HG03460 (cell line): ENCODE measurements at regions not wholly inside any gene's neighbourhood (a gene's known extent, or its start where the extent isn't known, plus 50 kb on each side); places are given as distances from the start of the nearest gene placed in this dataset.
"Not testable (repeated sequence)": the region's sequence is repeated elsewhere in the genome, so short reads cannot be mapped to it uniquely, and the experiment has no call there.

ENCODE experiments used
- ATAC-seq: cut with Tn5 transposase; IDR thresholded peaks from one replicate; pipeline ENCODE4 v1.9.1; 2021; ENCODE audit not compliant: unreplicated experiment

DNA sequence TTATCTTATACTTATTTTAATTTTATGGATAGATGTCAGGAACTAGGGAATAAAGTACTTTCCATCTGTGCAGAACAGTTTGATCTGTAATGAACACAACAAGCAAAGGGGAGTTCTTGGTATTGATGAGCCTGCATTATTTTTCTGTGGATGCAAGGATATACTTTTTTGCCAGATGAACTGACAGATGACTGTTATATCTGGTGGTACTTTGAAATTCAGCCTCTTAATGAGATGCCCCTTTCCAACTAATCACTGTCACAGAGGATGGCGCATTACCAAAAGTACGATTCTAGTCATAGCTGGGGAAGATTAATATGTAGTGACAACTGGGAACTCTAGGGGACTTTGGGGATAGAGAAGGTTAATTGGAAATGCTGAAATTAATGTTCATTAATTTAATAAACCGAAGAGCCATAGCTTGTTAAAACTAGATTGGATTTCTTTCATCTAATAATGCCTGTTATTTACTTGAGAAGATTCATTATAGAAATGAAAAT is 603.4 kb upstream of the CNTN5 start:
- ATAC-seq = no peak

DNA sequence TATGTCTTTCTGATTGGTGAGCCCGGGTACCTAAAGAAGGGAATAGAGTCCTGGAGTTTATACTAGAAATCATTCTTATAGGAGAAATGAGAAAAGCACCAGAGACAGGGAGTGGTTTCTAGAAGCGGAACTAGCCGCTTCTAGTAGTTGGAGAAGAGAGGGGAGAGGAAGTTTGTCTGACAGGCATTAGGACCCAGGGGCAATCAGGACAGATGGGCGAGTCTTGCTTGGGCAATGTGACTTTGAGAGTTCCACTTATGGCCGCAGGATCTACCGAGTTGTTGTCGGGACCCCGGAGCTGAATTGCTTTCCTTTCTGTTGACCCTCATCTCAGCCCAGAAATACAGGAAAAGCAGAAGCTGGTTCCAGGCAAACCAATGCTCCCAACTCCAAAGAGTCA is 596.8 kb upstream of the CNTN5 start:
- ATAC-seq = no peak

DNA sequence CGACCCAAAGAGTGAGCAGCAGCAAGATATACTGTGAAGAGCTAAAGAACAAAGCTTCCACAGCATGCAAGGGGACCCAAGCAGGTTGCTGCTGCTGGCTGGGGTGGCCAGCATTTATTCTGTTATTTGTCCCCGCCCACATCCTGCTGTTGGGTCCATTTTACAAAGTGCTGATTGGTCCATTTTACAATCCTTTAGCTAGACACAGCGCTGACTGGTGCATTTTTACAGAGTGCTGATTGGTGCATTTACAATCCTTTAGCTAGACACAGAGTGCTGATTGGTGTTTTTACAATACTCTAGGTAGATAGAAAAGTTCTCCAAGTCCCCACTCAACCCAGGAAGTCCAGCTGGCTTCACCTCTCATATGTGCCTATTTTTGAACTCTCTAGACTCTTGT is 596.0 kb upstream of the CNTN5 start:
- not testable (repeated sequence) for ATAC-seq

DNA sequence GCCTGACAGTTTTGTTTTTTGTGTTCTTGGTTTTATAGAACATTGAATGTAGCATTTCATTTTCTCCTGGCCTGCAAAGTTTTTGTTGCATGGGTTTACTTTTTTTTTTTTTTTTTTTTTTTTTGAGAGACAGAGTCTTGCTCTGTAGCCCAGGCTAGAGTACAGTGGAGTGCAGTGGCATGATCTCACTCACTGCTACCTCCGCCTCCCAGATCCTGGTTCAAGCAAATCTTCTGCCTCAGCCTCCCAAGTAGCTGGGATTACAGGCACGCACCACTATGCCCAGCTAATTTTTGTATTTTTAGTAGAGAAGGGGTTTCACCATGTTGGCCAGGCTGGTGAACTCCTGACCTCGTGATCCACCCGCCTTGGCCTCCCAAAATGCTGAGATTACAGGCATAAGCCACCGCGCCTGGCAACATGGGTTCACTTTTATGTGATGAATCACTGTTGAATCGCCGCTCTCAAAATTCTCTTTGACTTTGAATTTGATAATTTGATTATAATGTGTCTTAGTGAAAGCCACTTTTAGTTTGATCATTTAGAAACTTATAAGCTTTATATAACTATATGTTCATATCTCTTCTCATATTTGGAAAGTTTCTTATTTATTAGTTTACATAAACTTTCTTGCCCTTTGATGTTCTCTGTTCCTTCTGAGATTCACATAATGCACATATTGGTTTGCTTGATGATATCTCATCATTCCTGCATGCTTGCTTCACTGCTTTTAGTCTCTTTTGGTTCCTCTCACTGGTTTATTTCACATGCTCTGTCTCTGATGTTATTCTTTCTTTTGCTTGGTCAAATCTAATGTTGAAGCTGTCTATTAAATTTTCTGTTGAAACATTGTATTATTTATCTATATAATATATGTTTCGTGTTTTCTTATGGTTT is 589.0 kb upstream of the CNTN5 start:
- ATAC-seq = no peak

DNA sequence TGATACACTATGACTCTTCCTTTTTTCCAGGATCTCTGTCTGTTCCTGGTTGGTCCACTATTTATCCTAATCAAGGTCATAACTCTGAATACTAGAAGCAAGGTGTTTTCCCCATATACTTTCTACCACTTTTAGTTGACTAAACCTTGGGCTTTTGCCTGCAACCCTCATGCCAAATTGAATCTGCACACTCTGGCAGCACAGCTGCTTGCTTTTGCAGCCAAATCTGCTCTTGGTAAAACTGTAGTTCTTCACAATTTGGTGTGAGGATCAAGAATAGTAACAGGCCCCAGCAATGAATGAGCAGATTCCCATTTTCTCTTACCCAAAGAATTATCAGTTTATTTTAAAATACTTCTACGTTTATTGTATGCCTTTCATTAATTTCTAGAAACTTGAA is 586.5 kb upstream of the CNTN5 start:
- ATAC-seq = no peak

DNA sequence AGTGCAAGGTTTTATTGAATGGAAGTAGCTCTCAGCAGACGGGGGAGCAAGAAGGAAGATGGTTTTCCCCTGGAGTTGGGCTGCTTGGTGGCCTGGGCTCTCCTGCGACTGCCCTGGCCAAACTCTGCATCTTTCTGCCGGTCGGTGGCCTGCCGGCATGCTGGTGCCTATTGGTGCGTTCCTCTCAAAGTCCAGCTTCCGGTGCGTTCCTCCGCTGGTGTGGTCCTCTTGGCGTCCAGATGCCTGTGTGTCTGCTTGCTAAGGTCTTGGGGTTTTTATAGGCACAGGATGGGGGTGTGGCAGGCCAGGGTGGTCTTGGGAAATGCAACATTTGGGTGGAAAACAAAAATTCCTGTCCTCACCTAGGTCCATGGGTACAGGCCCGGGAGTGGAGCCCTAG is 567.4 kb upstream of the CNTN5 start:
- no peak for ATAC-seq

DNA sequence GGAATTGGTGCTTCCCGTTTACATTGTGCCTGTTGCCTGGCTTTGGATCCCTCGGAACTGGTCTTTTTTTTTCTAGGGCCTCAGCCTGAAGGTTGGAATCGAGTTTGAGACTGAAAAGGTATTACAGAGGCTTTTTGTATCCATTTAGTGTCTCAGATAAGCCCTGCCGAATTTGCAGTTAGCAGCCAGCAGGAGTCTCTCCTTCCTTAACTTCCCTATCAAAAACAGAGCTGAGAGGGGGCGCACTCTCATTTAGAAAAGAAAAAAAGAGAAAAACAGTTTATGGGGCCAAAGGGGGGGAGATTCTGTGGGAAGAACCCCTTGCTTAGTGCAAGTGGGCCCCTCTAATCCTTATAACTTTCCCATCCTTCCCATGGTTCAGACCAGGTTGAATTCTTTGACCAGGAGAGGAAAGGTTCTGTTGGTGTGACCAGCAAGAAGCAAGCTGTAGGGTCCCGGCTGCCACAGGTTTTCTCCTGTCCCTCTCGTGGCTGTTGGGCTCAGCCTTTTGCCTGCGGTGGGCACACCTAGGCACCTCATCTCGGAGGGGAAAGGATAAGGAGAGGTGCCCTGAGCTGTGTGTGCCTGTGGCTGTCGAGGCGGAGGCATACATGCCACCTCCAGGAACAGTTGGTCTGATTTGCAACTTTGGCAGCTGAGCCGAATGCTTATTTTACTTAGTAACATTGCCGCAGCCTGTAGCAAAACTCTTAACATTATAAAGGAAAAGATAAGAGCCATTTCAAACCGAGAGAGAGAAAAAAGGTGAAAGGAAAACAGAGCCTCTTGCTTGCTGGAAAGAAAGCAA is 565.0 kb upstream of the CNTN5 start:
- no peak for ATAC-seq

DNA sequence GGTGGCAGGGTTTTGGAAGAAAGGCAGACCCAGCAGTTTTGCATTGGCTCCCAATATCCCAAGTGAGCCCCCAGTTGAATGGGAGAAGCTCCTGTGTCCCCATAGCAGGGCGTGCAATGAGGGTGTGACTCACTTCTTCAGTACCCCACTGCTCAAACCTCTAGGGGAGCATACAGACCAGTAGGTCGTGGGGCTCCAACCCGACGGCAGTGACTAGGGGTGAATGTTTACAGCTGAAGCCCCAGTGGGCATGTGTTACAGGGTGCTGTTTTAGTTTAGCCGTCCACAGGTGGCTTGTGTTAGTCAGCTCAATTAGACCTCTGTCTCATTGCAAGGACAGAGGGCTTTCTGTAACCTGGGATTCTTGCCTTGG is 564.5 kb upstream of the CNTN5 start:
- no peak for ATAC-seq

DNA sequence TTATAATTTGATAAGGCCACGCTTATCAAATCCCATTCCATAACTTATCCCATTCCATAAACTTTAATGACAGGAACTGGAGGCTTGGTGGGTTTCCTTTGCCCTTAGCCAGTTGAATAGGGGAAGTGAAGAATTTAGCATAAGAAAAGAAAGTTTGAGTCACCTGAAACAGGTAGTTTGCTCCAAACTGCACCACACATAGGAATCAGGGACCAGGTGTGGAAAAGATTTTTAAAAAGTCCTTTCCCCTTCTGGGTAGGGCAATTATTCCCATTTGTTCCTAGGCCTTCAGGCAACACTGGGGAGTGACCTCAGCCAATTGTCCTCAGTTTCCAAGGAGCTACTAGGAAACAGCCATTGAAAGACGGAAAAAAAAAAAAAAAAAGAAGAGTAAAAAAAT is 525.7 kb upstream of the CNTN5 start:
- no peak for ATAC-seq

DNA sequence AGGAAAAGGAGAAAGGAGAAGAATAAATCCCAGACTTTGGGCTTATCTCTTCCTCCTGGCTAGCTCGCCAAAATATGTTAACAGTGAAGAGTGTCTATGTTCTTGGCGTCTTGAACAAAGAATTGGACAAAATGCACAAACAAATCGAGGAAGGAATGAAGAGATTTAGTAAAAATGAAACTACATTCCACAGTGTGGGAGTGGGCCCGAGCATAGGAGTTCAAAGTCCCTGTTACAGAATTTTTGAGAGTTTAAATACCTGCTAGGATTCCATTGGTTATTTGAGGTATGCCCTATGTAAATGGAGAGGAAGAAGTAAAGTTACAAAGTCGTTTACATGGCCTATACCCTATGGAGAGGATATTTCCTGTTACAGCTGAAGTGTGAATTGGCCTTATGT is 525.1 kb upstream of the CNTN5 start:
- ATAC-seq = no peak

DNA sequence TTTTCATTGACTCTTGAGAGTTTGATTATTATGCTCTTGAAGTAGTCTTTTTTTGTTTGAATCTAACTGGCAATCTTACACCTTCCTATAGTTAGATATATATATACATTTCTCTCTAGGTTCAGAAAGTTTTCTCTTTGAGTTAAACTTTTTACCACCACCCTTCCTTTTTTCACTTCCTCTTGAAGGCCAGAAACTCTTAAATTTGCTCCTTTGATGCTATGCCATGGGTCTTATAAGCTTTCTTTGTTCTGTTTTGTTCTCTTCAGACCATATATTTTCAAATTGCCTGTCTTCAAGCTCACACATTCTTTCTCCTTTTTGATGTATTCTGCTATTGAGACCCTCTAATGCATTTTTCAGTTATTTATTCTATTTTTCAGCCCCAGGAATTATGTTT is 513.5 kb upstream of the CNTN5 start:
- ATAC-seq = no peak

DNA sequence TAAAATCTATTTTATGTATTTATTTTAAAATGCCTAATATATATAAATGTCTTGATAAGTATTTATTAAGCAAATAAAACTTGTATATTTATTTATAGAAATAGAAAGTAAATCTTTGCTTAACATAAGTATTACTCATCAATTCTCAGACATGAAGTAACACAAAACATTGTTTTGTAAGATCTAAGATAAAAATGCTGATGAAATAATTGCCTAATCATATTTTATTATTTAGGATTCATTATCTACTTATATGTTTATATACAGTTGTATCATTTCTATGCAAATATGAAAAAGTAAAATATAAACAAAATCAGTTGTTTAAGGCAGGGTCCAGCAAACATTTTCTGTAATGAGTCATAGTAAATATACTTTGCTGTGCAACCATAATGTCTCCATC is 507.8 kb upstream of the CNTN5 start:
- no peak for ATAC-seq

DNA sequence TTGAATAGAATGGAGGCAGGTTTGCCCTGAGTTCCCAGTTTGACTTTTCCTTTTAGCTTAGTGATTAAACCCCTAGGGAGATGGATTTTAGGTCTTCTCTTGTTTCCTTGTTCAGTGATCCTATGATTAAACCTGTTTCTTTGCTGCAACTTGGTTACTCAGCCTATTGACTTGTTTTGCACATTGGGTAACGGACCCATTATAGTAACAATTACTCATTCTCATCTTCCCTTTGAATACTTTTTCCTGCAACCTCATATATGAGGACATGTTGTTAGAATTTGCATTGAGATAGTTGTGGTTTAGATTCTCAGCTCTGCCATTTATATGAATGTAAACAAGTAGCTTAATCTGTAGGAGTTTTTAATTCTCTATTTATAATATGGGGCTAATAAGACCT is 489.2 kb upstream of the CNTN5 start:
- ATAC-seq = no peak

DNA sequence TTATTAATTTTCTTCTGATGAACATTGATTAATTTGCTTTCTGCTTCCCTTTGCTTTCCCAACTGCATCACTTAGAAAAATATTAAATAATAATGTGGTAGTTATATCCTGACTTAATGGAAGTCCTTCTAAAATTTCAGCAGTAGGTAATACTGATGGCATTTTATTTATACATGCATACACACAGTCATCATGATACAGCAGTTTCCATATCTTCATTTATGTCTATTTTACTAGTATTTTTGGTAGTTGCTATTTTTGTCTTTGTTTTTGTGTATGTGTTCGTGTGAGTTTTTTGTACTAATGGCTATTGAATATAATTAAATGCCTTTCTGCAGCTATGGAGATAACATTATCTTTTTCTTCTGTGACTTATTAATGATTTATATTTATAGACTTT is 484.7 kb upstream of the CNTN5 start:
- no peak for ATAC-seq

DNA sequence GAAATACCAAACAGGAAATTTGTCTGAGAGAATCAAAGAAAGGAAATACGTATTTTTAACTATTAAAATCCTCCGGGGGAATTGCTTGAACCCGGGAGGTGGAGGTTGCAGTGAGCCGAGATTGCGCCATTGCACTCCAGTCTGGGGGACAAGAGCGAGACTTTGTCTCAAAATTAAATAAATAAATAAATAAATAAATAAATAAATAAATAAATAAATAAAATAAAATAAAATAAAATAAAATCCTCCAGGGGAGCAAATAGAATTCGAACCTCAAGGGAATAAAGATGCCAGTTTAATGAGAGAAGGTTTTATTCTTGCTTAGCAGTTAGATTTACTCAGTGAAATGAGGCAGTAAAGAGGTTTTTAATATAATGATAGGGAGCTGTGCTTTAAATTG is 482.4 kb upstream of the CNTN5 start:
- not testable (repeated sequence) for ATAC-seq

DNA sequence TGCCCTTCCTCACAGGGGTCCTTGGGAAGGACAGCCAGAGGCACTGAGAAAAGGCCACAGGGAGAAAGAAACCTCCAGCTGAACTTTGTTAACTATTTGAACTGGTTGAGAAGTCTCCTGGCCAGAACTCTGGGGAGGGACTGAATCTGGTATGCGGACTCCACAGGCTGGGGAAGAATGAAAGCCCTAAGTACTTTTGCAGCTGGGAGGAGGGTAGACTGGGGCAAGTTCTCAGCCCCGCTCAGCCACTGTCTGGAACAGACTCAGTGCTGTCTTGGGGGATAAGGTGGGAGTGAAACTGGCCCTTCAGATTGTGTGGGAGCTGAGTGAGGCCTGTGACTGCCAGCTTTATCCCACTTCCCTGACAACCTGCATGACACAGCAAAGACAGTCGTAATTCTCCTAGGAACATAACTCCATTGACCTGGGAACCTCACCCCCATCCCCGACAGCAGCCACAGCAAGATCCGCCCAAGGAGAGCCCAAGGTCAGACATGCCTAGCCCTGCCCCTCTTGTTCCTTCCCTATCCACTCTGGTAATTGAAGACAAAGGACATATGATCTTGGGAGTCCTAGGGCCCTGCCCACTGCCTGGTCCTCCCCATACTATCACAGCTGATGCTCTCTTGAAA is 475.1 kb upstream of the CNTN5 start:
- ATAC-seq = no peak

DNA sequence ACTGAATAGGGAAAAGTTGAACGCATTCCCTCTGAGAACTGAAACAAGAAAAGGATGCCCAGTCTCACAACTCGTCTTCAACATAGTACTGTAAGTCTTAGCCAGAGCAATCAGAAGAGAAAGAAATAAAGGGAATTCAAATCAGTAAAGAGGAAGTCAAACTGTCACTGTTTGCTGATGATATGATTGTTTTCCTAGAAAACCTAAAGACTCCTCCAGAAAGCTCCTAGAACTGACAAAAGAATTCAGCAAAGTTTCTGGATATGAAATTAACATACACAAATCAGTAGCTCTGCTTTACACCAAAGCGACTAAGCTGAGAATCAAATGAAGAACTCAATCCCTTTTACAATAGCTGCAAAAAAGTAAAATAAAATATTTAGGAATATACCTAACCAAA is 471.2 kb upstream of the CNTN5 start:
- no peak for ATAC-seq

DNA sequence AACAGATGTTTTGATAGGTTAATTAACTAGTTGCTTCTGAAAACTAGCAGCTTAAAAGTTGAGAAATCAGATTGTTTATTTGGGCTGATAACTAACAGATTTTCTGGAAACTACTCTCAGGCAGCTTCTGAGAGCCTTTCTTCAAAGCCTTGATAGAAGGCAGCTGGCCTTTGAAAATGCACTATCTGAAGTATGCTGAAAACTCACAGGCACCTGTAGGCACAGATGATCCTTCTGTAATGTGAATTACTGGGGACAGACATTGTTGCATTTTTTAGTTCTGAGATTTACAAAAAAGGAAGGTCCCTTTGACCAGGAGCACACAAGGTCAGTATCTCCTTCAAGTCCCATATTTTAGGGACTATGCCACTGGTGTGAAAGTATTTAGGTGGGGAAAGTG is 460.8 kb upstream of the CNTN5 start:
- ATAC-seq = no peak

DNA sequence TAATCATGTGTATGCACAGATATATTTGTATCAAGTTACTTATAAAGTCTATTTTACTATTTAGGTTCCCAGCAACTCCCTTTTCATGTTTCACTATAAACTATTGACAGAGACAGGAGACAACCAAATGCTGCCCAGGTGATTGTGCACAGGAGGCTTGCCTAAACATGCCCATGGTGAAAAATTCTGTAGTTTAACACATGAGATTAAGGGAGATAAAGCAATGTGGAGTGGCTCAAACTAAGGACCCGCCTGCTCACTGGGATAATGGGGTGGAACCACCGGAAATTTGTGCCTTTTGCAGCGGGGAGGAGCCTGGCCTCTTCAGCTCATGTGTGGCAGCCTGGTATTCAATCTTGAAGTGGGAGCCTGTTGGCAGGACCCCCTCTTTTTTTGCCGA is 459.5 kb upstream of the CNTN5 start:
- ATAC-seq = no peak

DNA sequence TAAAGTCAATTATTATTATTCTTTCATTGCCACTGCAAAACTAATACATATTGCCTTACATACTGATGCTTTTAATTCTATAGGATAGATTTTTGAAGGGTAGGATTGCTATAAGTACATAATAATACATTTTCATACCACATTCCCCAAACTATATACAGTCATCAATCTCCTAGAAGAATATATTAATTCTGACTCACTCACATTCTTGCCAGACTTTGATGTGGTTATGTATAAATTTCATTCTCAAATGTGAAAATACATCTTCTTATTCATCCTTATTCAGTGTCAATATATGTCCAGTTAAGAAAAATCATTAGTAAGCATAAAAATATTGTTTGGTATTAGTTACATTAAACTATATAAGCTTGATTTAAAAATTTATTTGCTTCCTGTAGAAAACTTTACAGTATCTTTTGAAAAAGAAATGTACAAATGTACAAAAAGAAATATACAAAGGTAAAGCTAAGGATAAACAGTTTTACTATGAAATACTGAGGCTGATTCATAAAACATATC is 458.8 kb upstream of the CNTN5 start:
- no peak for ATAC-seq

DNA sequence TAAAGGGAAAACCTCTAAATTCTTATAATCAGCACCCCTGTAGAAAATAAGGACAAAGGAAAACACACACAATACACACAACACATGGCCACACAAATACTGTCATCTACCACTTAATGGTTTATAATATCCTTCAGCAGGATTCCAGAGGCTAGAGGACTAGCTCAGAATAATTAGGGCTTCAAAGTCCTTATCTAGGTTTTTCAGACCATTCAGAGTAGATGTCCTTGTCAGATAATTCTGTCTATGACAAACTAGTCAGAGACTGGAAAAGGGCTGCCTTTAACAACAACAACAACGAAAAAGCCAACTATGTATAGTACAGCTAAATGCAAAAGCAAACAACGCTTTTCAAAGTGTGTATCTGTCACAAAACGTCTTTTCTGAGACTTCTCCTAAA is 456.5 kb upstream of the CNTN5 start:
- no peak for ATAC-seq

DNA sequence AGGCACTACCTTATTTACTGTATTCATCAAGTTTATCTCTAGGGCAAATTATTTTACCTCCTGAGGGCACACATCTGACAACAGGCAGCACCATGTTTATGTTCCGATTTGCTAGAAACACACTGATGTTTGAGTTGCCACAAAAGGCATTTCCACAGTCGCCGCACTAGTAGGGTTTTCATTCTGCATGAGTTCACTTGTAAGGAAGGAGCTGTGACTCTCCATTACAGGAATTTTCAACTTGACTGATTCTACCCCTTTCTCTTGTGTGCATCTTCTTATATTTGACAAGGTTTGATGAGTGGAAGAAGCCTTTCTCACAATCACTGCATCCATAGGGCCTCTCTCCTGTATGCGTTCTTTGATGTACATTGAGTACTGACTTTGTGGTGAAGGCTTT is 455.9 kb upstream of the CNTN5 start:
- no peak for ATAC-seq
